ENCODE measurements at regions not wholly inside any gene's neighbourhood (a gene's known extent, or its start where the extent isn't known, plus 50 kb on each side); places are given as distances from the start of the nearest gene placed in this dataset.

DNA sequence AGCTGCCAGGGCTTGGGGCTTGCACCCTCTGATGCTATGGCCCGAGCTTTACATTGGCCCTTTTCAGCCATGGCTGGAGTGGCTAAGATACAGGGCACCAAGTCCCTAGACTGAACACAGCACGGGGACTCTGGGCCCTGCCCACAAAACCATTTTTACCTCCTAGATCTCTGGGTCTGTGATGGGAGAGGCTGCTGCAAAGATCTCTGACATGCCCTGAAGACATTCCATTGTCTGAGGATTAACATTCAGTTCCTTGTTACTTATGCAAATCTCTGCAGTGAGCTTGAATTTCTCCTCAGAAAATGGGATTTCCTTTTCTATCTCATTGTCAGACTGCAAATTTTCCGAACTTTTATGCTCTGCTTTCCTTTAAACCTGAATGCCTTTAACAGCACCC lies 337.0 kb upstream of the SMC2 start:
- DNase-seq (ENCODE audit: low read depth in 3 of 3): no peak

DNA sequence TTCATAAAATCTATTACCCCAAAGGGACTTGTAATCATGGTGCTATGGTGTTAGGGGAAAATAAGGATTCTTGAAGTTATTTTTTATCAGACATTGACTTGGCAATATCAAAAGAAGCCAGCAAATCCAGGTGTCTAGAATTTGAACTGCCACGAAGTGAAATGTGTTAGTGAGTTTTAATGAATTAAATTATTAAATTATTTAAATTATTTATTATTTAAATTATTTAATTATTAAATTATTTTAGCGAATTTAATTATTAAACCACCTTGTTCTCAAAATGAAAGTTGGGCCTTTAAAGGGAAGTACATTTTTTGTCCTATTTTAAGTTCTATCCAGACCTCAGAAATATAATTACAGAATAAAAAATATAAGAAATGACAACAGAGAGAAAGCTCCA lies 332.6 kb upstream of the SMC2 start:
- DNase-seq (ENCODE audit: low read depth in 3 of 3): no peak

DNA sequence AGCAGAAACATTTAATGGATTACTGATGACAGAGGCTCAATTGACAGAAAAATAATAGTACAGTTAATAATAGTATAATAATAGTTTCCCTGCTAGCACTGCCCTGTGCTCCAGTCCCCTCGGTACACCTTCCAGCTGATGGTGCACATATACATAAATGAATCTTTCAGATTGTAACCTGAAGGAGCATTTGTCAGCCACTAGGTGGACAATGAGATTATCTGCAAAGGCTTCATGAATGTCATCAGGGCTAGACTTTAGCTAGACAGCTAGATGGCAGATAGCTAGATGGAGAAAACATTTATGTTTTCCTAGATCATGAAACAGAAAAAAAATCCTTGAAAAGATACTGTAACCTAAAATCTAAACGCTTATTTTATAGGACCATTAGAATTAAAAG lies 304.4 kb upstream of the SMC2 start:
- DNase-seq (ENCODE audit: low read depth in 3 of 3): no peak

DNA sequence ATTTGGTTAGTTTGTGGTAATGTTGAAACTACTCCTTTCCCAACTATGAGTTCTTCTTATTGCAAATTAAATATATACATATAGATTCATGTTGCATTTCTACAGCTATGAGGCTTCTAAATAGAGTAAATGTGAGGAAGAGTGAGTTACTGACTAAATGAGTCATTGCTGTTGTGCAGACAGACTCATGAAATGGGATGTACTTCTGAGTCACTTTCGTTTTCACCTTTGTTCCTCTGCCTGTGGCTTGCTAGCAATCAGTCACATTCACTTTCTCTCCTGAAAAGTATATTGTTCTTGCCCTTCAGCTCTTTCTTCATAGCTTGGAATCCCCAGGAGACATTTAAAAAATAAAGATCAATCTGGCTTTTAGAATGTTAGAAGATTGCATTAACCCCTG lies 295.5 kb upstream of the SMC2 start:
- no peak for DNase-seq (ENCODE audit: low read depth in 3 of 3)

DNA sequence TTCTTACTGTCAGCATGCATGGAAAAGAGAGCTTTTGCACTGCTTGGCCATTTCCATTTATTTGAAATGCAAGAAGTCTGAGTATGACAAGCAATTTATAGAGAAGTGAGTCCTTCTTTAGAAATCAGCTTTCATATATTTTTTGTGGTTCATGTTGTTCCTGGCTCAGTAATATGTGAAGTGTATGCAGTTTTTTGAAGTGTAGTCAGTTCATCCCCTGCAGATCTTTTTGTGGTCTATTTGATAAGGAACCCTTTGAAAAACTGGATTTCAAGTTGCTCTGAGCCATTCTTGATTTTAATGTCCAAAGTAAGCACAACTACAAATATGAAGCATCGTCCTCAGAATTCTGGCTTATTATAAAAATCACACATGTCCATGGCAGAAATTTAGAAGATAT lies 294.1 kb upstream of the SMC2 start:
- DNase-seq (ENCODE audit: low read depth in 3 of 3): no peak

DNA sequence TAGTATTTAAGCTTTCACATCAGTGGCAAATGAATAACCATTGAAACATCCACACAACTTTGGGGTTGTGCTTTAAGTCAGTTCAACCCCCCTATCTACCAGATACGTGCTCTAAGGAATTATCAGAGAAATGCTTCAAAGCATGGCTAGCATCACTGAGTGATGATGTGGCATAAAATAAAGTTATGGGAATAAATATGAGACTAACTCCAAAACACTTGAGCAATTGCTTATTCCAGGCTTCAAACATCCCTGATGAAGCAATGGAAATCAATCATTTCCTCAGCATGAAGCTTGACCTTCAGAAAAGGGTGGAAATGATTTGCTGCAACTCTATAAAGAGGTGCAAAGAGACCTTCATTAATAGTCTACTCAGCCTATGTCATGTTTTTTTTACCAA lies 292.0 kb upstream of the SMC2 start:
- DNase-seq (ENCODE audit: low read depth in 3 of 3): no peak

DNA sequence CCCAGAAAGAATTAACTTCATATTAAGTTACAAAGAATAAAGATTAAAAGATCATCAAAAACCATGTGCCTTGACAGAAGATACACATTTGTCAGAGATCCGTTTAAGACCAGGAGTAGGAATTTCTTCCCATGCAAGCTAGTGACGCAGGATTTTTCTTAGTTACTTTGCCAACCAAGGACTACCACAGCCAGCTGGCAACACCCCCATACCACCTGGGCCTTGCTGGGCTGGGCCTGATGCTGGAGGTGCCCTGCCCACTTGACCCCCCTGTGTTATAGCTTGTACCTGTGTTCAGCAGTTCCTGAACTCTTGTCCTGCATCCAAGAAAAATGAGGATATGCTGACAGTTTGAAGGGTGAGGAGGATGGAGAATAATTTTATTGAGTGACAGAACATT lies 290.9 kb upstream of the SMC2 start:
- no peak for DNase-seq (ENCODE audit: low read depth in 3 of 3)

DNA sequence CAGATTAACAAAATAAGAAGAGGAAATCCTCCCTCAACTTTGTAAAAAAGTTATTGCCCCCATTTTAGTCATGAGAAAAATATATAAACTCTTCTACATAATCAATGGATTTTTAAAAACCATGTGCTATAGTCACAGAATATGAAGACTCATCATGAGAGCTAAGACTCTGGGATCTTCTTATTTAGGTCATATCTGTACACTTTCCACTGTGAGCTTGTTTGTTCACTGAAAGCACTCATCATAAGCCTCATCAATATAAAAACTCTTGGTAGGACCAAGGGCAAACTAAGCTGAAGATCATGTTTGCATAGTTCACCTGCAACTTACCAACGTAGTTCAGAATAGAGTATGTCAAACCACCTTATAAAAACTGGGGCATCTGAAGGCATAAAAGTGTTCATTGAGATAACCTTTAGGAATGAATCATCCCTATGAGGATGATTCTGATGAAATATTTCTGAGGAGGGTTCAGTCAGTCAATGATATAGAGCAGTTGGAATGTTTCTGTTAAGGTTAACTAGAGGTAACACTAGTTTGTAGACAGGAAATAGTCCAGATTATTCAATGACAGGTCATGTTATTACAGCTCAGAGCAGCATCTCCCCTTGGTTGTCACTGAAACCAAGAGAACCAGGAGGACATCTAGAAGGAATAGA lies 289.9 kb upstream of the SMC2 start:
- DNase-seq (ENCODE audit: low read depth in 3 of 3): no peak

DNA sequence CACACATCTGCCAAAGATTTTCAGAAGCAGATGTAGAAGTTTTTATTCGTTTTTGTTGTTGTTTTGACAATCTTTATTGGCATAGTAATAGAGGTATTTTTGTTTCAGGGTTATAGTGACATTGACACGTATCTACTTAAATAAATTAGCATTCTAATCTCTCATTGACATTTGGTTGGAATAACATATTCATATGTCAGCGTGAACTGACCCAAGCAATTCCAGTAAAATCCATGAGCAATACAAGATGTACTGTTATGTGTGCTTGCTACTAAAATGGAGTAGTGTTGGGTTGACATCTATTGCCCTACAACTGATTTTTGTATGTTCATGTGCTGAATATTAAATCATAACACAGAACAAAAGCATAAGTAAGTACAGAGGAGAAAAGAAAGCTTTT lies 284.4 kb upstream of the SMC2 start:
- no peak for DNase-seq (ENCODE audit: low read depth in 3 of 3)

DNA sequence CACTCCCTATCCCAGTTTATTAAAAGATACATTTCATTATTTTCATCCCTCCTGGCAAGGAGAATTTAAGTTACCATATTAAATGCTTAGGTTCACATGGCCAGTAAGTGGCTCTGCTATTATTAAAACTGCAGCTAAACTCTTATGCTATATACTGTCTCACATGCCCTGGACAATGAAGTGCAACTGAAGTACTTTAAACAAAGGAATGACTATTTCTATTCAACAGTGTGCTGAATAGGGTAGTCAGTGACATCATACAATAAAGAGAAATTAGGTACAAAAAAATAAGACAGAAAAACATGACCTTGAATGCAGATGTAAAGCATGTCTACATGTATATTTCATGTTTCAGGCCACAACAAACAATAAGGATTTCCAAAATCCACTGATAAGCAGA lies 282.6 kb upstream of the SMC2 start:
- DNase-seq (ENCODE audit: low read depth in 3 of 3): no peak

DNA sequence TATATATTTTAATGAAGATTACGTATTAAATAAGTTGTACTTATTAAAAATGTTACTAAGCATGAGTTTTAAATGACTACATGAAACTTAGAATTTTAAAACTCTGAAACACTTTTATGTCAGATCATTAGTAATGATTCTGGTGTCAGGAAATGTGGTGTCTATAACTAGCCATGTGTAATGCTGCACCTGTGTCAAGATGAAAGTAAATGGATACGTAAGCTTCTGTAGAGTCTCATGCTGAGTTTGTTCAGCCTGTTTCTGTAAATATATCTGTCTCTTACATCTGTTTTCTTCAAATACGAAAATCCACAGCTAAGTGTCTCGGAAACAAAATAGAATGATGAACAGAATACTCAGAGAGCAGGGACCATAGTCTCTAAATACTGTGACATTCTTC lies 278.0 kb upstream of the SMC2 start:
- no peak for DNase-seq (ENCODE audit: low read depth in 3 of 3)

DNA sequence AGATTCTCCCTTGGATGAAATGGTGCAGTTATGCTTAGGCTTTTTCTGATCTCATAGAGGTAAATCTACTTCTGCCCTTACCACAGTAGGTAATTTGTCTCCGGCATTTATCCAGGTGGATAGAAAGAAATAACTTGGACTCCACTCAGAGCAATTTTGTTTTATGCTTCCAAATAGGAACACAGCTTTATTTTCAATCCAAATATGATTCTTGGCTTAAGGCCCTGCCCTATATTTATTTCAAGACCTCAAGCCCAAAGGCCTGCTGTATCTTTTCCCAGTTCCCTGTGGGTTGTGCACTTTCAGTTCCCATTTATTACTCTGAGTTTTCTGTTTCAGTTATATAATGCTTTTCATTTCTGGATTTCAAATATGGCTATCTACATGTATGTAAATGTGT lies 274.2 kb upstream of the SMC2 start:
- no peak for DNase-seq (ENCODE audit: low read depth in 3 of 3)

DNA sequence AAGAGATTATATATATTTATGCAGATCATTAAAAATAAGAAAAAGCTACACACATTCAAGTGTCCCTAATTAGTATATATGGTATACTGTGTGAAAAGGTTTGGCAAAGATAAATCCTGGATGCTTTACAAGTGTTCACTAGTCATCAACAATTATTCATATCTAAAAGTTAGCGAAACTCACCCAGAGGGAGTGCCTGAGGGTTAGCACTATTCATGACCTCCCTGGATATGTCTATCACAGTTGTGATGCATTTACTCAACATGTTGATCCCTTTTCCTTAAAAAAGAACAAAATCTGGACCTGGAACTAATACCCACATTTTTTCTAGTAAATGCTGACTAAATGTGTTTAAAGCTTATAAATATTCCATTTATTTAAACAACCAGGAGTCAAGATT lies 273.0 kb upstream of the SMC2 start:
- no peak for DNase-seq (ENCODE audit: low read depth in 3 of 3)

DNA sequence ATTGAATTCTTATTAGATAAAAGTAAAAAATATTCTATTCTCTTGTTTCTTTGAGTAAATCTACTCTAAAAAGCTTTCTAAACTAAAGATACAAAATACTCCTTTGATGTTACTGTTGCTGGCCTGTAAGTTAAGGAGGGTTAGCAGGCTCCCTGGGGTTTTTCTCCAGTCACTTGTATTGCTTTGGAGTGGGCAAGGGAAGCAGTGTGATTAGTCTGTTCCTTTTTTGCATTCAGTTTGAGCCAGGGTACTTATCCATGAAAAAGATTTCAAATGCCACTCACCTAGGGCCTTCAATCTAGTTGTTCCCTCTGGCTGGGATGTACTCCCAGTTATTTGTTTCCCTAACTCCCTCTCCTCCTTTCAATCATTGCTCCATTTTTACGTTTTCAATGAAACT lies 256.2 kb upstream of the SMC2 start:
- DNase-seq (ENCODE audit: low read depth in 3 of 3): no peak

DNA sequence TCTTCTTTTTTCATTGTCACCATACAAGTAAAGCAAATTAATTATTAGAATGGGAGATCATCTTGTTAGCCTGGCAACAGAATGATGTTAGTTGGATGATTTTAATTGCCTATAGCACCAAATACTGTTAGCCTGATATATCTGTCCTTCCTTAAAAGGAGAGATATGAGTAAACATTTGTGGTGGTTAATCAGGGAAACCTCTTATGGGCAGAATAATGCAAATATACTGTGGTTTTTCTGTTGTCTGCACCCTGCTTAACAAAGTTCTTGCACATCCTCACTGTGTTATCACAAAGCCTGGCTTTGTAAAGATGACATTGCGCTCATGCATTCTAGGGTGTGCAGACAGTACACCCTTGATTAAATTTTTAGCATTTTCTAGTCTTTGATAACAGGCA lies 254.9 kb upstream of the SMC2 start:
- no peak for DNase-seq (ENCODE audit: low read depth in 3 of 3)

DNA sequence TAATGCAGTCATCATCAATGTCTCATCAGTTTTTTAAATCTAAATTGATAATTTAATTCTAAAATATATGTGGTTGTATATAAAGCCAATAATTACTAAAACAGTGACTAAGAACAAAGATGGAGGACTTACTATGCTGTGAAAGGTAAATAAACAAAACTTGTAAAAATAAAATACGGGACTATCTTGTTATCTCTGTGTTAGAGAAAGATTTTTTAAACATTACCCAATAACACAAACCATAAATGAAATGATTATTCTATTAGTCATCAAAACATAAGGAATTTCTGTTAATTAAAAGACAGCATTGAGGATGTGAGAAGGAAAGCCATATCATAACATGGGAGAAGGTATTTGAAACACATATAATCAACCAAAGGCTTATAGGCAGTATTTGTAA lies 226.2 kb upstream of the SMC2 start:
- DNase-seq (ENCODE audit: low read depth in 3 of 3): no peak

DNA sequence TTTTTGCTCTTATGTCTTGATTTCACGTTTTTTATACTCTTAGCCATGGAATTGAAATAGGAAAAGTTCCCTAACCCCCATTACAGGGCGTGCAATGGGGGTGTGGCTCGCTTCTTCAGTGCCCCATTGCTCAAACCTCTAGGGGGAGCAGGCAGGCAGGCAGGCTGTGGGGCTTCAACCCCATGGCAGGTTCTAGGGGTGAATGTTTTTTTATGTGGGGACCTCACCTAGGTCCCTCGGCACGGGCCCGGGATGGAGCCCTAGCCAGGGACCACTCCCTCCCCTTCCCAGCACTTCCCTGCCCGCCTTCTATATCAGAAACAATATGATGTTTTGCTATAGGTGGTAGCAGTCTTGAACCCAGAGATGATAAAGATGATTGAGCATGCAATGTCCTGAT lies 221.3 kb upstream of the SMC2 start:
- no peak for DNase-seq (ENCODE audit: low read depth in 3 of 3)

DNA sequence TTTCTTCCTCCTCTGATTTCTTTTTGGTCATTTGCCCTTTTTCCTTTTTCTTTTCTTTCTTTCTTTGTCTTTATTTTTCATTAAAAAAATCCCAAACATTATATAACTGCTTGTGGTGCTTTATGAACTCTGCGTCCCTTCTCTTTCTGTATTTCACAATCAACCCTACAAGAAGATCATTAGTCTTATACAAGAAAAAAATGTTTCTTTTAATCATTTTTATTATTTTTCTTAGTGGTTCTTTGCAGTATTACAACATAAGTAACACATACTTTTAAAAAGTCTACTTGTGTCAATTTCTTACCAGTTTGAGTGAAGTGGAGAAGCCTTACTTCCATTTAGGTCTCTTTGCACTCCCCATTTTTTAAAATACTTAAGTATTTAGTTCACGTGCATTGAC lies 212.7 kb upstream of the SMC2 start:
- no peak for DNase-seq (ENCODE audit: low read depth in 3 of 3)

DNA sequence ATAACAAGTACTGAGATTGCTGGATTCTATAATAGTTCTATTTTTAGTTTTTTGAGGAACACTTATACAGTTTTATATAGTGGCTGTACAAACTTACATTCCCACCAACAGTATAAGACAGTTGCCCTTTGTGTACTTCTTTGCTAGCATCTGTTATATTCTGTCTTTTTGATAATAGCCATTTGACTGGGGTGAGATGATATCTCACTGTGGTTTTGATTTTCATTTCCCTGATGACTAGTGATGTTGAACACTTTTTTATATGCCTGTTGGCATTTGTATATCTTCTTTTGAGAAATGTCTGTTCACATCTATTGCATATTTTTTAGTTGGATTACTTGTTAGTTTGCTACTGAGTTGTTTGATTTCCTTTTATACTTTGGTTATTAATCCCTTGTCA lies 204.1 kb upstream of the SMC2 start:
- no peak for DNase-seq (ENCODE audit: low read depth in 3 of 3)

DNA sequence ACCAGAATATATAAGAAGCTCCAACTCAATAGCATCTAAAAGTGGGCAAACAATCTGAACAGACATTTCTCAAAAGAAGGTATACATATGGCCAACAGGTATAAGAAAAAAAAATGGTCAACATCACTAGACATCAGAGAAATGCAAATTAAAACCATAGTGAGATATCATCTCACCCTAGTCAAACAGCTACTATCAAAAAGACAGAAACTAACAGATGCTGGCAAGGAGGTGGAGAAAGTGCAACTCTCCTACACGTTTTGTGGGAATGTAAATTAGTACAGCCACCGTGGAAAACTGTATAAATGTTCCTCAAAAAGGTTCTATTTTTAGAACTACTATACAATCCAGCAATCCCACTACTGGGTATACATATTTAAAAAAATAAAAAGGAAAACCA lies 199.9 kb upstream of the SMC2 start:
- no peak for DNase-seq (ENCODE audit: low read depth in 3 of 3)

DNA sequence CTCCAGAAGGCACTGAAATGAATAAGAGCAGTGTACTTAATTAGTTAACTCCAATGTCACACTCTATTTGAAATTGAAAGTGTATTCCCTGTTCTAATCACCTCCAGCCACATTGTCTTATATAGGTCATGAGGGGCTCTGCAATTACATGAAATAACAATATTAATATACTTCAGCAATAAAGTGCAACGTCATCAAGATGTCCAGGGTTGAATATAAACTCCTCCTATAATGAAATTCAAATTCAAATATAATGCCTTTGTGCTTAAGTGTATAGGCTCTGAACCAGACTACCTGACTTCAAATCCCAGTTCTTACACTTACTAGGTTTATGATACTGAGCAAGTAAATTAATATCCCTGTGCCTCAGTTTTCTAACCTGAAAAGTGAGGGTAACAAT lies 195.6 kb upstream of the SMC2 start:
- DNase-seq (ENCODE audit: low read depth in 3 of 3): no peak

DNA sequence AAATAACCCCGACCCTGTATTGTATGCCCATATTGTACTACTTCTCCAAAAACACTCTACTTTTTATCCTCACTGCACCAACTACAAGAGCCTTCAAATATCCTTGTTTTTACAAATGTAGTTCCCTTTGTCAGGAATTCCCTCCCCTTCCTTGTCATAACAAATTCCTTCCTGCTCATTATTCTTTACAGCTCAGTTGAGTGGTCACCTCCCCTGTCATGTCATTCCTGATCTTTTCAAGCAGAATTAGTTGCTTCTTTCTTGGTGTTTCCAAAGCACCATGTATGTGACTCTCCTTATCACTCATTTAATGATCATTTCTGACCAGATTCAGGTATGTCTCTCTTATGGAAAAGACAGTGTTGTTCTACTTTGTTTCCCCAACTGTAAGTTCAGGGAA lies 194.2 kb upstream of the SMC2 start:
- no peak for DNase-seq (ENCODE audit: low read depth in 3 of 3)

DNA sequence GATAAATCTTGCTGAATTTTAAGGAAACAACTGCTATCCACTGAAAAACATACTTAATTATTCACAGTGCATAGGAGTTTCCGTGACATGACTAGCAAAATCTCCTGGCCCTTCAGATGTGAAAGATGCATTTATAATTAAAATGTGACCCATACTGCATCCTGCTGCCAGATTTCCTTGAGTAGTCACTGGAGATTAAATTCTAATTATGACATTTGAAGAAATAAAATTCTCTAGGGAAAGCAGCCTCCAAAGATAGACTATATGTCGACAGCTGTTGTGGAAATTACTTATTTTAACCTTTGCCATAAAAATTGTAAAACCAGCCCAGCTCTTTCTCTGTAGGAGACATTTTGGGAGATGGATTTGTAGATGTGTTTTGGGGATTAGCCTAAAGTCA lies 193.6 kb upstream of the SMC2 start:
- no peak for DNase-seq (ENCODE audit: low read depth in 3 of 3)

DNA sequence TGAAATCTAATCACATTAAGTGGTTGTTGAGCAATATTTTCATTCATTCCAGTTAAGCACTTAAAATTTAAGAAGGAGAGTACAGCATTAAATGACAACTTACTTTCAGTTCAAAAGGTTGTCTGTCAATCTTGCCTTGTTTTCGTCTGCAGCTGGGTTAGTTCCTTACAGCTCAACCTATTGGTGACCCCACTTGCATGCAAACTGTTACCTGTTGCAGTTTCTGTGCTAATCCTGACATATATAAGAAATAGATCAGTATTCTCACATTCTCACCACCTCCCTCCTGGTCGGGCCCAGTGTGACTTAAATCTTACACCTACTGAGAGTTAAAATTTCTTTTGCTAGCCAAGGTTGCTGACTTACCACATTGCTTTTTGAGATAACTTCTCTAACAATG lies 191.8 kb upstream of the SMC2 start:
- DNase-seq (ENCODE audit: low read depth in 3 of 3): no peak

DNA sequence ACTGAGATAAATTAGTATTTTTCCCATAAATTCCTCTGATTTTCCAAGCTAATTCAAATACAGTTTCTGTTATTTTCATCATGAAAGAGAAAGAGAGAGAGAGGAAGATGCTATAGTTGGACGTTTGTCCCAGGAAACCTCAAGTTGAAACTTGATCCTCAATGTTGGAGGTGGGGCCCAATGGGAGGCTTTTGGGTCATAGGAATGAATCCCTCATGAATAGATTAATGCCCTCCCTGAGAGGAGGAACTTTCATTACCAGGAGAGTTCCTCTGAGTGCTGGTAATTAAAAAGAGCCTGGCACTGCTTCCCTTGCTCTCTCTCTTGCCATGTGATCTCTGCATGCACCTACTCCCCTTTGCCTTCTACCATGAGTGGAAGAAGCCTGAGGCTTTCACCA lies 189.9 kb upstream of the SMC2 start:
- DNase-seq (ENCODE audit: low read depth in 3 of 3): no peak

All from stimulated activated CD4-positive, alpha-beta T cell treated with anti-CD3 and anti-CD28 coated beads, TNF-alpha, amount 100 ng/mL, for 48 hours (primary cell).